ENCODE measurements at regions not wholly inside any gene's neighbourhood (a gene's known extent, or its start where the extent isn't known, plus 50 kb on each side); places are given as distances from the start of the nearest gene placed in this dataset.

DNA sequence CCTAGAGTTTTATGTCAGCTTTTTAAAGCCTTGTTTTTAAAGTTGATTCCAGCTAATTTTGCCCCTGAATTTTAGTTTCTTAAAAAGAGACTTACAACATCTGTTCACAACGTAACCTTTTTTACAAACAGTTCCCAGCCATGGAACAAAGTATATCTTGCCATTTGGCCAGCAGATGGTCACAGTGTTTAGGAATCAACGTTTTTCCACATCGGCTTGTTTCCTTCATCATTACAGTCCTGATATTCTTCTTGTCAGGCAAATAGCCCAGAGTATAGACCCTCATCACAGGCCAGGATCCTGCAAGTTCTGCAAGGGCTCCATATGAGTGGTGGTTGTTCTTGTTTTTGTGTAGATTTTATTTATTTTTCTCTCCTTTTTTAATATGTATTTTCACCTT is 341.7 kb upstream of the HTR1E start:
- no peaks in the 10 kb centered on the region for H3K4me1 ChIP-seq
- intact Hi-C loops (cut with DNase I): no loop called here
- no peak overlapping the region for H3K4me3 ChIP-seq
- no peaks in the 10 kb centered on the region for H3K9me3 ChIP-seq
- no peak for ATAC-seq
- no peaks in the 10 kb centered on the region for H3K36me3 ChIP-seq
- H3K27ac ChIP-seq: no peak overlapping the region
- H3K27me3 ChIP-seq: no peaks in the 10 kb centered on the region
- no peak for FAIRE-seq
- no peak for DNase-seq
- 44 to 61% methylated on average over 3 of the region's 3 CpGs for WGBS, 2 donors
- TF ChIP-seq, protein P1, sequence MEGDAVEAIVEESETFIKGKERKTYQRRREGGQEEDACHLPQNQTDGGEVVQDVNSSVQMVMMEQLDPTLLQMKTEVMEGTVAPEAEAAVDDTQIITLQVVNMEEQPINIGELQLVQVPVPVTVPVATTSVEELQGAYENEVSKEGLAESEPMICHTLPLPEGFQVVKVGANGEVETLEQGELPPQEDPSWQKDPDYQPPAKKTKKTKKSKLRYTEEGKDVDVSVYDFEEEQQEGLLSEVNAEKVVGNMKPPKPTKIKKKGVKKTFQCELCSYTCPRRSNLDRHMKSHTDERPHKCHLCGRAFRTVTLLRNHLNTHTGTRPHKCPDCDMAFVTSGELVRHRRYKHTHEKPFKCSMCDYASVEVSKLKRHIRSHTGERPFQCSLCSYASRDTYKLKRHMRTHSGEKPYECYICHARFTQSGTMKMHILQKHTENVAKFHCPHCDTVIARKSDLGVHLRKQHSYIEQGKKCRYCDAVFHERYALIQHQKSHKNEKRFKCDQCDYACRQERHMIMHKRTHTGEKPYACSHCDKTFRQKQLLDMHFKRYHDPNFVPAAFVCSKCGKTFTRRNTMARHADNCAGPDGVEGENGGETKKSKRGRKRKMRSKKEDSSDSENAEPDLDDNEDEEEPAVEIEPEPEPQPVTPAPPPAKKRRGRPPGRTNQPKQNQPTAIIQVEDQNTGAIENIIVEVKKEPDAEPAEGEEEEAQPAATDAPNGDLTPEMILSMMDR (IDR thresholded peaks at IDR 0.05): no peak

DNA sequence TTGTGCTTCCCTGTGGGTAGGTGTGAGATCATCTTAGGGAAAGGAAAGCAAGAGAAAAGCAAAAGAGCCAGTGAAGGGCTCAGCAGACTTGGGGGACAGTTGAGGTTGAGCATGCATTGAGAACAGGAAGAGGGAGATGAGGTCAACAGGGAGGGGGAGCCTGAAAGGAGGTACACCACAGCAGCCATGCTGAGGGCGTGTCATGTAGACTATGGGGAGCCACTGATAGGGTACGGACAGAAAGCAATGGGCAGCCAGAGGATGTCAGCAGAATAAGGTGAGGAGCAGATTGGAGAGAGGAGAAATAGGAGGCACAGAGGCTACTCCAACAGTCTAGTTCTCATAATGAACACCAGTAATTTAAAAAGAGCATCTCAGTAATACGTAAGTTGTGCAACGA is 351.1 kb upstream of the HTR1E start:
- no peaks in the 10 kb centered on the region for H3K9me3 ChIP-seq
- no peaks in the 10 kb centered on the region for H3K4me1 ChIP-seq
- H3K36me3 ChIP-seq: no peaks in the 10 kb centered on the region
- 81 to 92% methylated on average over 4 of the region's 4 CpGs for WGBS, 2 donors
- no peak overlapping the region for H3K4me3 ChIP-seq
- no peak for DNase-seq
- no peaks in the 10 kb centered on the region for H3K27me3 ChIP-seq
- H3K27ac ChIP-seq: no peak overlapping the region
- intact Hi-C loops (cut with DNase I): no loop called here
- ATAC-seq: no peak
- TF ChIP-seq, protein P1 (IDR thresholded peaks at IDR 0.05): no peak
- no peak for FAIRE-seq

DNA sequence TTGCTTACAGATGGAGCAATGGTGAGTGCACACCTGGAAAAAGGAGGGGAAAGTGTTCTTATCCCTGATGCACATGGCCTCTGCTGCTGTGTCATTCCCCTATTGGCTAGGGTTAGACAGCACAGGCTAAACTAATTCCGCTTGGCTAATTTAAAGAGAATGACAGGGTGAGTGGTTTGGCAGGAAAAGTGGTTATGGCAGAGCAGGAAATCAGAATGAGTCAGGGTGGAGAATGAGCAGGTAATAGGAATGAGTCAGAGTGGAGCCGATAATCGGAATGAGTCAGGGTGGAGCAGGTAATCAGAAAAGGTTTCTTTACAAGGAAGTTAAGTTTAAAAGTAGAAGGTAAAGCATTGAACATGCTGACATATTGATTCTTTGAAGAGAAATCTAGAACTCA is 355.5 kb upstream of the HTR1E start:
- no peaks in the 10 kb centered on the region for H3K9me3 ChIP-seq
- FAIRE-seq: no peak
- H3K4me1 ChIP-seq: no peaks in the 10 kb centered on the region
- 75 to 87% methylated on average over 3 of the region's 3 CpGs for WGBS, 2 donors
- ATAC-seq: no peak
- no peak overlapping the region for H3K4me3 ChIP-seq
- H3K36me3 ChIP-seq: no peaks in the 10 kb centered on the region
- TF ChIP-seq, protein P1 (IDR thresholded peaks at IDR 0.05): no peak
- no peak for DNase-seq
- H3K27ac ChIP-seq: no peak overlapping the region
- H3K27me3 ChIP-seq: no peaks in the 10 kb centered on the region
- intact Hi-C loops (cut with DNase I): no loop called here

DNA sequence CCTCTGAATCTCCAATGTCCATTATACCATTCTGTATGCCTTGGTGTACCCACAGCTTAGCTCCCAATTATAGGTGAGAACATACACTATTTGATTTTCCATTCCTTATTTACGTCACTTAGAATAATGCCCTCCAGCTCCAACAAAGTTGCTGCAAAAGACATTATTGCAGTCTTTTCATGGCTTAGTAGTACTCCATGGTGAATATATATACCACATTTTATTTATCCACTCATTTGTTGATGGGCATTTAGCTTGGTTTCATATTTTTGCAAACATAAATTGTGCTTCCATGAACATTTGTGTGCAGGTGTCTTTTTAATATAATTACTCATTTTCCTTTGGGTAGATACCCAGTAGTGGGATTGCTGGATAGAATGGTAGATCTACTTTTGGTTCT is 374.1 kb upstream of the HTR1E start:
- ATAC-seq: no peak
- 49 to 71% methylated on average over 1 of the region's 1 CpG for WGBS, 2 donors
- no peak for FAIRE-seq
- H3K36me3 ChIP-seq: no peaks in the 10 kb centered on the region
- no peak for DNase-seq
- H3K4me1 ChIP-seq: no peaks in the 10 kb centered on the region
- H3K27ac ChIP-seq: no peak overlapping the region
- intact Hi-C loops (cut with DNase I): no loop called here
- no peak overlapping the region for H3K4me3 ChIP-seq
- TF ChIP-seq, protein P1 (IDR thresholded peaks at IDR 0.05): no peak
- H3K27me3 ChIP-seq: no peaks in the 10 kb centered on the region
- no peaks in the 10 kb centered on the region for H3K9me3 ChIP-seq

DNA sequence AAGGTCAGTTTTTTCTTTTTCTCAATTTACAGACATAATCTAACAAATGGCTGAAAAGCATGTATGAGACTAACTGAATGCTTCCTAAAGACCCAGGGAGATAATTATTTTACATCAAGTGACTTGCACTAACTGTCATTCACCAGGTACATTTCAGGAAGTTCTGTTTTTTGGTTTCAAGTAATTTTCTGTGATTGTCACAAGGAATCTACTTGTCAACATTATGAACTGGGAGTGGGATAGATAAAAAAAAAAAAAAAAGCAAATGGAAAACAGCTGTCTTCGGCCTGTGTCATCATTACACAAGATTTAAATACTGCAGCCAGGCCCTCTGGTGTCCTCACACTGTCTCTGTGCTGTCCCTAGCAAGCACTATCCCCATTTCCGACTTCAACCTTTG is 379.0 kb upstream of the HTR1E start:
- ATAC-seq (no peak), DNase-seq (no peak), FAIRE-seq (no peak)
- Histone ChIP-seq H3K27ac (no peak overlapping the region), H3K27me3 (no peaks in the 10 kb centered on the region), H3K4me1 (no peaks in the 10 kb centered on the region), H3K36me3 (no peaks in the 10 kb centered on the region), H3K4me3 (no peak overlapping the region), H3K9me3 (no peaks in the 10 kb centered on the region)
- 40 to 64% methylated on average over 2 of the region's 2 CpGs for WGBS, 2 donors
- TF ChIP-seq, protein P1 (IDR thresholded peaks at IDR 0.05): no peak
- intact Hi-C loops (cut with DNase I): no loop called here
